NCI-H2081 (cell line): ENCODE measurements at regions not wholly inside any gene's neighbourhood (a gene's known extent, or its start where the extent isn't known, plus 50 kb on each side); places are given as distances from the start of the nearest gene placed in this dataset.

ENCODE experiments used
- DNase-seq, 2 experiments: peaks; one replicate each; lab custom pipeline; 2025; lab: John Stamatoyannopoulos, UW

DNA sequence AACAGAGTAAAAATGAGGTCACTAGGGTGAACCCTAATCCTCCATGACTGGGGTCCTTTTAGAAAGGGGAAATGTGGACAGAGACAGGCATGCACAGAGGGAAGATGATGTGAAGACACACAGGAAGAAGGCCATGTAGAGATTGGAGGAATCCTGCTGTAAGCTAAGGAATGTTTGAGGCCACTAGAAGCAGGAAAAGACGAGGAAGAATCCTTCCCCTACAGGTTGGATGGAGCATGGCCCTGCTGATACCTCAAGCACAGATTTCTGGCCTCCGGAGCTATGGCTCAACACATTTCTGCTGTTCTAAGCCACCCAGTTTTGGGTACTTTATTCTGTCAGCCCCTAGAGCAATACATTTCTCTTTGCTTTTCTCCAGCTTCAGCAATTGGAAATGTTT lies 486.9 kb downstream of the MIAT start:
- no peak for DNase-seq

GRCh38 chr22:27146866-27147633 lies 489.7 kb downstream of the MIAT start:
- no peak for DNase-seq

DNA sequence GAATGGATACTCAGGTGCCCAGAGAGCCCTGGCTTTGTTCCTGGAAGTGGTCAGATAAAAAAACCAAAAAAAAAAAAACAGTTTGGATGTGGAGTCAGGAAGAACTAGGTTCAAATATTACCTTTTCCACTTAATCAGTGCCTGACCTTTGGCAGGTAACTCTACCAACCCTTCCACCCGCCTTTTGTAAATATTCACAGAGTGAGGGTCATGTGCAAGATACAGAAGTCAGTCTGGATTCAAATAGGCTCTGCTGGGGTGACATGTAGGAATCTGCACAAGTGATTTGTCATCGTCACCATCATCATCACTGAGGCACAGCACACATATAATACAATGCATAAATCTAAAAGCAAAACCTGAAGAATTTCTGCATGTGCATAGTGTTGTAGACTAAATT lies 490.7 kb downstream of the MIAT start:
- no peak for DNase-seq

GRCh38 chr22:27148886-27149470 lies 491.6 kb downstream of the MIAT start:
- no peak for DNase-seq

- DNase-seq: no peak
Measured at GRCh38 chr22:27149921-27150543, 492.6 kb downstream of the MIAT start.

DNA sequence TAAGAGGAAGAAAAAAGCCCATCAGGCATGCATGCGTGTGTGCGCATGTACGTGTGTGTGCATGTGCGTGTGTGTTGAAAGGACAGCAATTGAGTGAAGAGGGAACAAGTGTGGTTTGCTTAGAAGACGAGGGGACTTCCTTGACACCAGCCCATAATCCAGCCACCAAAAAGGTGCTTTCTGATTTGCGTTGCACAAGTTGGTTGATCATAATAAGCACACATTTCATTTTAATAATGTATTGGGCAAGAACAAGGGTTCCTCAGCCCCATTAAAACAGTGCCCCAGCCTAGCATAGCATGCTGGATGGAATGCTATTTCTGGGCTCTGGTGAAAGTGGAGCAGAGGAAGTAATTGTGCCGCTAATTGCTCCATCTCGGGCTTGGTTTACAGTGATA lies 493.2 kb downstream of the MIAT start:
- DNase-seq: no peak

DNA sequence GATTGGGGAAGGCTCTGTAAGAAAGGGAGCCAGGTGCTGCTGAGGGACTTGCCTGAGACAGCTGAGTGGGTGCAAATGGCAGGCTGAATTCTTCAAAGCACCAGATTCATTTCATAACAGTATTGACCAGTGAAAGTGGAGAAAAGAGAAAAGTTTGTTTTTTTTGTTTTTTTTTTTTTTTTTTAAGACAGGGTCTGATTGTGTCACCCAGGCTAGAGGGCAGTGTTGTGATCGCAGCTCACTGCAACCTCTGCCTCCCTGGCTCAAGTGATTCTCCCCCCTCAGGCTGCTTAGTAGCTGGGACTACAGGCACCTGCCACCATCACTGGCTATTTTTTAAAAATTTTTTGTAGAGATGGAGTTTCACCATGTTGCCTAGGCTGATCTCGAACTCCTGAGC lies 494.0 kb downstream of the MIAT start:
- DNase-seq: no peak

DNA sequence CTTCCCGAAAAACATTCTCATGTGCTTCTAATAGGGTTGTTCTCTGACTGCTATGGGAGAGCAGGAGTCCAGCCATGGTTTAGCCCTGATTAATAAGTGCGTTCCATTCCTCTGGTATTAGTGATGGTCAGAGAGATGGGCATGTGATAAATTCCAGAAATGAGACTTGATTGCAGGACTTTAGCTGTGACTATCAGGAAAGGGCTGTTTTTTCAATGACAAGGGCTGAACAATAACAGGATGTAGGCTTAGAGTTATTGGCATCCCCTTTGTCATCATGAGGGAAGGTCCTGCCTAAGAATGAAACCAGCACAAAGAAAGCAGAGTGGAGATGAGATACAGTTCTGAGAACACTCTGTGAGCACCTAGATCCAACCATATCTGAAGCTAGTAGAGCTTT lies 494.6 kb downstream of the MIAT start:
- DNase-seq: no peak

GRCh38 chr22:27152883-27153282 lies 495.5 kb downstream of the MIAT start:
- DNase-seq: no peak

DNA sequence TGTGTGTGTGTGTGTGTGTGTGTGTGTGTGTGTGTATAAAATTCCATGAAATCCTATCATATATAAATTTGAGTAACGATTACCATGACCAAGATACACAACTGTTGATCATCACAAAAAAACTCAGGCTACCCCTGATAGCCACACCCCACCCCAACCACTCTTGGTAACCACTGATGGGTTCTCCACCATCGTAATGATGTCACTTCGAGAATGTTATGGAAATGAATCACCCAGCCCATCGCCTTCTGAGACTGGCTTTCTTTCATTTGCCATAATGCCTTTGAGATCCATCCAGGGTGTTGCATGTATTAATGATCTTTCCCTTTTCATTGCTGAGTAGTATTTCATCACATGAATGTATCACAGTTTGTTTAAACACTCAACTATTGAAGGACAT lies 496.0 kb downstream of the MIAT start:
- no peak for DNase-seq

DNA sequence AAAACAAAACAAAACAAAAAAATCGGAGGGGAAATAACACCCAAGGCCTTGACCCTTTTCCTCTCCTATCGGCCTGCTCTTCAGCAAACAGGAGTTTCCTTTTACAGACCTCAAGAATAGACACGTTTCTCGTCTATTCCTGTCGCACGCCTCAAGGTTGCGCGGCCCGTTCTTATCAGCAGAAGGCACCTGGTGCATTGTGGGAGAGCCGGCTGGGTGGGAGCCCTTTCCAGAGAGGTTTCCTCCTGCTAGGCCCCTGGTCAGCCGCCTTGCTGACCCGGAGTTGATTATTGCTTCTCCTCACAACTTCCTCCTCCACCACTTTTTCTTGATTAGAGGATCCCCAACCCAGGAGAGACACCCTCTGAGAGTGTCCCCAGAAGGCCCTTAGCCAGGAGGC lies 497.3 kb downstream of the MIAT start:
- DNase-seq: no peak

DNA sequence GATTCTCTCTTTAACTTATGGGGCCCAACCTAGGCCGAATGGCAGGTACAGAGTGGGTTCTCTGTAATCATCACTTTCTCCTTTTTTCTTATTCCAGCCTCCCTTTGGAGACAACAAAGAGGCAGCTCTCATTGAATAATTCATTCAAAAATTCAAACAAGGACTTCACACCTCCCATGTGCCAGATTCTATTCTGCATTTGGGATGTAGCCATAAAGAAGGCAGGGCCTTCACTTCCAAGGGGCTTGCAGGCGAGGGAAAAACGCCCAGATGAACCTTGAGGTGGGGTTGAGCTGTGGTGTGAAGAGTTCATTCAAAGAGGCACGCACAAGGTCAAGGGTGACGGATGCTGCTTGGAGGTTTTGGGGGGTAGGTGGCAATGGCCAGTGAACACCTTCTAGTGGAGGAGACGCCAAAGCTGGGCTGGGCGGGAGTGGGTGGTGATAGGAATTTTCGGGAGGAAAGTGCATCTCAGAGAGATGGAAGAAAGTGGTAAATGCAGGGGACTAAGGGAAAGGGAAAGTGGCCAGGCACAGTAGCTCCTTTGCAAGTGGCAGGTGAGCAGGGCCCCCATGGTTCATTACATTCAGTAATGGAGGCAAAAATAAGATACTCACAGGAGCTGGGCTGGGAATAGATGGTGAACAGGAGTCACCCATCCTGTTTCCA lies 499.6 kb downstream of the MIAT start:
- no peak for DNase-seq

- peak; percentile 17 to 23 for DNase-seq
Measured at GRCh38 chr22:27157666-27158370, 500.4 kb downstream of the MIAT start.

DNA sequence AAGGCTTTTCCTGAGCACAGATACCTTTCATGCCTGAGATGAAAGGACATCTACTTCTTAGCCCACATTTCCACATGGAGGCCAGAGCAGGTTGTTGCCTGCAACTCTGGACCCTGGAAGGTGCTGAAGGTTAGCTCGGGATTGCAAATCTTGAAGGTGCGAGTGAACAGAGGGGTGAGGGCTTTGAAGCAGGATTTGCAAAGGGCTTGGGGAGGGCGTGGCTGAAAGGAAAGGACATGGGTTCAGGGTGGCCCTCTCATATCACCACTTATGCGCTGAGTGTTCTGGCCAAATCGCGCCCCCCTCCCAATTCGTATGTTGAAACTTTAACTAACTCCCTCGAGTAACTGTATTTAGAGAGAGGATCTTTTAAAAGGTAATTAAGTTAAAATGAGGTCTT lies 501.6 kb downstream of the MIAT start:
- no peak for DNase-seq

GRCh38 chr22:27159716-27160295 lies 502.4 kb downstream of the MIAT start:
- DNase-seq: no peak

- peak in 1 of 2 experiments; percentile 1 for DNase-seq
Measured at GRCh38 chr22:27163162-27164137, 506.1 kb downstream of the MIAT start.

DNA sequence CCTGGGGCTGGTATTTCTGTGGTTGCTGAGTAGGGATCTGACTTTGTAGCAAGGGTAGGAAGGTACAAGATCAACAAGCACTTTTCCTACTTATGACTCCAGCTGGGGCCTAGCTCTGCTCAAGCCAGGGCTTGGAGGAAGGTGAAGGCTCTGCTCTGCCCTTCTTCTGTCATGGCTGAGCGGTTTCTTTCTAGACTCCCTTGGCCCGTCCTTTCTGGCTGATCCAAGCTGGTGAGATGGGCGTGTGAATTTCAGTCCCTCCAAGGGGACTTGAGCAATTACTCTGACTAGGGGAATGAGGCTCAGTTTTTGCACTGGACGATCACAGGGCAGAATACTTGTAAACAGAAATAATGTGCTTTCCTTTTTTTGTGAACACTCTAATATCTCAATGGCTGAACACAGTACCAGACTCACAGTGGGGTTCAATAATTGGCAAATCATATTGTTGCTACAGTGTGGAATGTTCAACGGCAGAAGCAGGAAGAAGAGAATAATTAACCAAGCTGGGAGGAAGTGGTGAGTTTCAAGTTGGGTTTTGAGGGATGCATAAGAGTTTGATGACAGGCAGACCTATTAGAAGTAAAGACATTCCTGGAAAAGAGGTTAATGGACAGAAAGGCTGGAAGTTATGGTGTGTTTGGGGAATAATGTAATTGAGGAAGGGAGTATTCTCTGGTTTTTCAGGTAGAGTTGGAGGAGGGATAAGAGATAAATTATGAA lies 507.6 kb downstream of the MIAT start:
- DNase-seq: no peak

GRCh38 chr22:27168681-27169080 lies 511.3 kb downstream of the MIAT start:
- DNase-seq: no peak

- no peak for DNase-seq
Measured at GRCh38 chr22:27170491-27170890, 513.1 kb downstream of the MIAT start.

DNA sequence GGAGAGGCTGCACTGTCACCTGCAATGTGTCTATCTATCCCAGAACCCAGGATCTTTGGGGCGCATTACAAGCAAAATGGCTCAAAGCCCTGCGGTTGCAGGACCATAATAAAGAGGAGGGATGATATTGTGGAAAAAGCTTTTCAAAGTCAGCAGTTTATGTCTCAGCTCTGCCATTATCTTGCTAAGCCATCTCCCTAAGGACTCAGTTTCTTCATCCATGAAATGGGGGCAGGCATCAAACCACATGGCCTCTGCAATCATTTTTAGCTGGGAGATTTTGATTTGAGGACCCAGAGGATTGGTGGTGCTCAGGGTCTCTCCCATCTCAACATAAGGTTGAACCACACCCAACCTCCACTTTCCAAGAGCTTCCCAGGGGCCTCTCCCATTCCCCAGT lies 513.8 kb downstream of the MIAT start:
- no peak for DNase-seq
